GM13977 (cell line): ENCODE measurements at regions not wholly inside any gene's neighbourhood (a gene's known extent, or its start where the extent isn't known, plus 50 kb on each side); places are given as distances from the start of the nearest gene placed in this dataset.

Source experiments
- DNase-seq: peaks from one replicate; pipeline ENCODE4 v3.0.0; 2012; ENCODE audit warnings: low spot score
- in situ Hi-C: fragments of 300-500 bp; cut with MboI; formaldehyde crosslinking; loops from one replicate; pipeline ENCODE4 v1.12.0; 2022; ENCODE audit warnings: low sequenced_read_pairs, low pct_unique_long_range_greater_than_20kb, mixed read lengths, inconsistent platforms; ENCODE audit not compliant: unreplicated experiment
- TF ChIP-seq, protein P1 (sequence below): IDR thresholded peaks from 2 replicates; pipeline ENCODE4 v1.5.1; 2012; ENCODE audit warnings: mild to moderate bottlenecking, control low read depth; ENCODE audit not compliant: insufficient read depth; ENCODE audit errors: extremely low read depth, missing control alignments

DNA sequence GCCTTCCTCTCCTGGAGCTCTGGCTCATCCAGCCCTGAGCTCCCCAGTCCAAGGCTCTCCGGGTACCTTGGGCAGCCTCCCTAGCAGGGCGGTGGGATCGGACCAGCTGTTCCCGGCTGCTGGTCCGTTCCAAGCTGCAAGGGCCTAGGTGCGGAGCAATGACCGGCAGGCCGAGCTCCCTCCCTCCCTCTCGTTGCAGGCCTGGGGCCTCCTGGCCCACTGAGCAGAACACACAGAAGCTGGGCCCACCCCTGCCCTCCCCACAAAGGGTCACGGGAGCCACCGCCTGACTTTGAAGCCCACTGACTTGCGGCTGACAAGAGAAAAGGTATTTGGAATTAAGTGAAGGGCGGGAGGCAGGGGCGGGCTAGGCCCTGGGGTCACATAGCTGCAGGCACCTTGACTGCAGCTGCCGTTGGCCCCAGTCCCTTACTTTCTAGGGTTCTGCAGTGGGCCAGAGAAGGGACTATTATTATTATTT is 104.7 kb upstream of the IER5L start:
- in situ Hi-C loops = no loop called here
- TF ChIP-seq, protein P1, sequence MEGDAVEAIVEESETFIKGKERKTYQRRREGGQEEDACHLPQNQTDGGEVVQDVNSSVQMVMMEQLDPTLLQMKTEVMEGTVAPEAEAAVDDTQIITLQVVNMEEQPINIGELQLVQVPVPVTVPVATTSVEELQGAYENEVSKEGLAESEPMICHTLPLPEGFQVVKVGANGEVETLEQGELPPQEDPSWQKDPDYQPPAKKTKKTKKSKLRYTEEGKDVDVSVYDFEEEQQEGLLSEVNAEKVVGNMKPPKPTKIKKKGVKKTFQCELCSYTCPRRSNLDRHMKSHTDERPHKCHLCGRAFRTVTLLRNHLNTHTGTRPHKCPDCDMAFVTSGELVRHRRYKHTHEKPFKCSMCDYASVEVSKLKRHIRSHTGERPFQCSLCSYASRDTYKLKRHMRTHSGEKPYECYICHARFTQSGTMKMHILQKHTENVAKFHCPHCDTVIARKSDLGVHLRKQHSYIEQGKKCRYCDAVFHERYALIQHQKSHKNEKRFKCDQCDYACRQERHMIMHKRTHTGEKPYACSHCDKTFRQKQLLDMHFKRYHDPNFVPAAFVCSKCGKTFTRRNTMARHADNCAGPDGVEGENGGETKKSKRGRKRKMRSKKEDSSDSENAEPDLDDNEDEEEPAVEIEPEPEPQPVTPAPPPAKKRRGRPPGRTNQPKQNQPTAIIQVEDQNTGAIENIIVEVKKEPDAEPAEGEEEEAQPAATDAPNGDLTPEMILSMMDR = no peak
- DNase-seq = no peak

DNA sequence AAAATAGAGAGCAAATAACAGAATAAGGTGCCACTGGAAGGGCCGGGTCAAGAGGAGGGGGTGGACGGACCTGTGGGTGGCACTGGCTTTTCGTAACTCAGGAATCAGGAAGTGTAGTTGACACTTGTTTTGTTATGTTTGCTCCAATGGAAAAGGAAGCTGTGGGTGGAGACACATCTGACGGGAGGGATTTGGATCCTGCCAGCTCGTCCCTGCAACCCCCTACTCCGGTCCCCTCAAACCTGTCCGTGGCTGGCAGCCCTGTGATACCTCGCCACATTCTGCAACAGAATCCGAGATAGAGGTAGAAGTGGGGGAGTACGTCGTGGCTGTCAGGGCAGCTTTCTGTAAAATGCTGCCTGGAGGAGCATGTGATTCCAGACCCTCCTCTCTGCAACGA is 104.2 kb upstream of the IER5L start:
- TF ChIP-seq, protein P1 = no peak
- in situ Hi-C loops = no loop called here
- peak; percentile 7 for DNase-seq

DNA sequence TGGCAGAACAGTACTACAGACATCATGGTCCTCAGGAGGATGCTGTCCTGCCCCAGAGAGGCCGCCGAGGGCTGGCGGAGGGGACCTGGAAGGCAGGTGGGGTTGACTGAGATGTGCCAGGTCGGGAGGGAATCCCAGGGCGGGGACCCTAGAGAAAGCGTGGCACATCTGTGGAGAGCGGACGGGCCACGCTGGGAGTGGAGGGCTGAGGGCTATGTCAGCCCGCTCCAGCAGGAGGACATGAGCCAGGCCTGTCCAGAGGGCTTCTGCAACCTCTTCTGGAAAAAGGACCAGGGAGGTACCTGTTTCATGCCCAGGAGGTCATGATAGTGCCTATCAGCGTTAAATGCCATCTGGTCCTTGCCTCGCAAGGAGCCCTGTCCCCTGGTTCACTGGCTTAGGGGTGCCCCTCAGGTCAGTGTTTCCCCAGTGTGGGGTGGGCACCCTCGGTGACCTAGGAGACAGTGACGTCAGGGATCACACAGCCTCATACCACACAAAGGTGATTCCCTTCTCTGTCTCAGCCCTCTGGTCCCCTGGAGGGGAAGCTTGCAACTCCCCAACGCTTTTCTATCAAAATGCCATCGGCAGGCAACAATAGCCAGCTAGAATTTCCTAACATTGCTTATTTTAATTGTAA is 103.6 kb upstream of the IER5L start:
- peak; percentile 12 for DNase-seq
- in situ Hi-C loops = no loop called here
- TF ChIP-seq, protein P1 = no peak

DNA sequence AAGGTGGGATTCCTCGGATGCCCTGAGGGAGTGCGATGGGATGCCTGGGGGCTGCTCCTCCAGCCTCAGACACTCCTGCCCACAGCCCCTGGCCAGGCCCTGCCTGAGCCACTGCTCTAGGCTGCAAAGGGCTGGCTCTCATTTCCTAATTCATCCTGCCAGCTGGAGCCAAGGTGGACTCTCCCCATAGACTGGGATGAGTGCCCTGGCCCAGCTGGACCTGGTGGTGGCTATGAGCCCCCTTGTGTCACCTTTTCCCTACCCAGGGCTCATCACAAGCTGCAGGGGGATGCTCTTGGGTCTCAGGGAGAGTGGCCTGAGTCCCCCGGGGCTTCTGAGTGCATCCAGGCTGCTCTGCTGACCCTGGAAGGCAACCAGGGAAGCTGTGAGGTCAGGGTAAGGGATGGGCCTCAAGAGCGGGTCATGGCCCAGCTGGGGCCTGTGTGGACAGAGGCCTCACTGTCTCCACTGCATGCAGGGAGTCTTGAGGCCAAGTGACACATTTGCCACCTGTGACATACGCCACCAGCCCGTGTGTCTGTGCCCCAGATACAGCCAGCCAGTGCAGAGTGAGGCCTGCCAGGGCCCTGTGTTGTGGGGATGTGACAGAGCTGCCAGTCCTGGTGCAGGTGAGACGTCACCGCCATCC is 102.7 kb upstream of the IER5L start:
- DNase-seq = peak; percentile 14
- TF ChIP-seq, protein P1 = no peak
- in situ Hi-C loops = no loop called here

DNA sequence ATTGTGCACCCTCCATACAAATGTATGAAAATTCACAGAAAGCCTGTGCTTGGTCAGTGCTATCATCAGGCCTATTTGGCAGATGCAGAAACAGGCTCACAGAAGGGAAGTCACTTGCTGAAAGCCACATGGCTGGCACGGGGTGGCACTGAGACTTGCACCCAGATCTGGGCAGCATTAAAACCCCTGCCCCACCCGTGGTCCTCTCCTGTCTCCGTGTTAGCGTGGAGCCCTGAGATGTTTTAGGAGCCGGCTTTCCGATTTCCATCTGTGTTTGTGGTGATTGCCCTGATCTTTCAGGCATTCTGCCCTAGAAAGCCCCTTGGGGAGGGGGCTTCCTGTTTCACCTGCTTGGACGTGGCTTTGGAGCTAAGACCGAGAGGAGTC is 102.2 kb upstream of the IER5L start:
- in situ Hi-C loops = no loop called here
- DNase-seq = peak; percentile 11
- TF ChIP-seq, protein P1 = no peak

DNA sequence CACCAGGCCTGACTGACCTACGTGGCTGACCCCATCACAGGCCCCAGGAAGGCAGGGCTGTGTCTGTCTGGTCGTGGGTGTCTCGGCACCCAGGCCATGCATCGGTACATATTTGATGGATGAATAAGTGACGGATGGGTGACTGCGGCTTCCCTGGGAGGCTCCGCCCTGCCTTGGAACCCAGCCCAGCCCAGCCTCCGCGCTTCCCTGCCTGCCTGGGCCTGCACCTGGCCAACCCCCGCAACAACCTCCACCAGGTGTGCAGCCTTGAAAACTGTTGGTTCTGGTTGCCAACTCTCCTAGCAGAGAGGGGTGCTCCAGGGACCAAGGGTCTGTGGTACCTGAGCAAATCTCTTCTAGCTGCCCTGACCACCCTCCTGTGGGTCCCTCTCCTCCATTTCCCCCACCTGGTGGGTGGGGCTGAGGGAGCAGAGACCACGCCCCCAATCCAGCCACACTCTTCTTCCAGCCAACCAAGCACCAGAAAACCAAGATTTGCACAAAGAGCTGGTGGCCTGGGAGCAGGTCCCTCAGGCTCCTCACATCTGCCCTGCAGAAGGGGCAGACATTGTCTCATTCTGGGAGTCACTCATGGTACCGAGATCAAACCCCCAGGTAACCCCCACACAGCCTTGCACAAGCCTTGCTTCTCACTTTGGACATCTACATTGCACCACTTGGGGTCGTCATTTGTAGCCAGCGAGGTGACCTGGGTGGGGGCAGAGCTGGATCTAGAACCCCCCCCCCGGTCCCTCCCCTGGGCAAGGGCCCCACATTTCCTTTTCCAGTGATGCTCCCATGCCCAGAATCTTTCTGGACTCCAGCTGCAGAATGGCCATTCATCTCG is 100.6 kb upstream of the IER5L start:
- TF ChIP-seq, protein P1 = no peak
- in situ Hi-C loops = no loop called here
- no peak for DNase-seq
